DMS53 (cell line): ENCODE measurements at regions not wholly inside any gene's neighbourhood (a gene's known extent, or its start where the extent isn't known, plus 50 kb on each side); places are given as distances from the start of the nearest gene placed in this dataset.
"Not testable (repeated sequence)": the region's sequence is repeated elsewhere in the genome, so short reads cannot be mapped to it uniquely, and the experiment has no call there.

ENCODE experiments used
- DNase-seq: peaks from one replicate; lab custom pipeline; 2025; lab: John Stamatoyannopoulos, UW

DNA sequence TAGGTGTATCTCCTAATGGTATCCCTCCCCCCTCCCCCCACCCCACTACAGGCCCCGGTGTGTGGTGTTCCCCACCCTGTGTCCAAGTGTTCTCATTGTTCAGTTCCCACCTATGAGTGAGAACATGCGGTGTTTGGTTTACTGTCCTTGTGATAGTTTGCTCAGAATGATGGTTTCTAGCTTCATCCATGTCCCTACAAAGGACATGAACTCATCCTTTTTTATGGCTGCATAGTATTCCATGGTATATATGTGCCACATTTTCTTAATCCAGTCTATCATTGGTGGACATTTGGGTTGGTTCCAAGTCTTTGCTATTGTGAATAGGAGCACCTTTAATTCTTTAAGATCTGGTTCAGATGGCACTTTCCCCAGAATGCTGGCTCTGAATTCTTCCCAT is 58.5 kb upstream of the PTGFRN start:
- not testable (repeated sequence) for DNase-seq

DNA sequence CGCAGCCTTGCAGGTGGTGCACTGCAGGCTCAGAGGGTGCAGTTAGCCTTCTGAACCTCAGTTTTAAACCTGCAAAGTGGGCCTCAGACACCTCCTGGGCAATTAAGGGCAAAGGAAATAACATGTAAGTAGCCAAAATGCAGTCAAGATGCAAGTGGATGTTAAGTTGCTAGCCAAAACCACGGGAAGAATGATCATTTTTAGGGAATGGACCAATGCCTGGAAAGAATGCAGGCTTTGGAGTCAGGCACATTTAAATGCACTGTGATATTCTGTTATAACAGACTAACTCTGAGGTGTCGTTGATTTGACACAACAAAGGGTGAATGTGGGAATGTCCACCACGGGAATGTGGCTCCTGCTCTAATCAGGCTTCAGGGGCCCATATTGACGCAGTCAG is 57.9 kb upstream of the PTGFRN start:
- no peak for DNase-seq

DNA sequence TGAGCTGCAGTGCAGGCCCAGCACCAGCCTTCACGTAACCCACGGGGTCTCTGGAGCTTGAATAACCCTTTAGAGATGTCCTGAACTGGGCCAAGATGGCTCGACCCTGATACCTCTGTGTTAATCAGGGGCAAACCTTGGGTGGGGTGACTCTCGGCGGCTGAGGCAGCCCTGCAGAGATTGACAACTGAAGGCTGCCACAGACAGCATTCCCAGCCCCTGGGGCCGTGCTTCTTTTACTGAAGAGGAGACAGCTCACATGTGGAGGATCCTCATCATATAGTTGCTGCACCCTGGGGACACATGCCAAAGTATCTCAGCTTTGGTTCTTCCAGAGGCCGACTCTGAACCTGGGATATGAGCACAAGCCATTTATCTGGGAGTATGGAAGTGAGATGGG is 57.3 kb upstream of the PTGFRN start:
- no peak for DNase-seq

DNA sequence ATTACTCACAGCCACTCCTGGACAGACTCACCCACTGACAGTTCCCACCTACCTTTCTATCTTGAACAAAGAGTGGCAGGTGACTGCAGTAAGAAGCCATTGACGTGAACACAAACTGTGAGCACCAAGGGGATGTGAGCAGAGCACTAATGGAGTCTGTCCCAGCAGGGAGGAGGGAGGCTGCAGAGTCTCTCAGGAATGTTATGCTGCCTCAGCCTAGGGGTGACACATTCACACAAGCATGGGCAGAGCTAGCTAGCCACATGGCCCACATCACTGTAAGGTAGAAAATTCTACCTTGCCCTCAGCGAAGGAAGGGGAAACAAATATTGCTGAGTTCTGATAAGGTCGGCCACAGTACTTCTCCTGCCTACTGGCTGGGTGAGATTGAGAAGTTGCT is 56.8 kb upstream of the PTGFRN start:
- DNase-seq, result no peak

DNA sequence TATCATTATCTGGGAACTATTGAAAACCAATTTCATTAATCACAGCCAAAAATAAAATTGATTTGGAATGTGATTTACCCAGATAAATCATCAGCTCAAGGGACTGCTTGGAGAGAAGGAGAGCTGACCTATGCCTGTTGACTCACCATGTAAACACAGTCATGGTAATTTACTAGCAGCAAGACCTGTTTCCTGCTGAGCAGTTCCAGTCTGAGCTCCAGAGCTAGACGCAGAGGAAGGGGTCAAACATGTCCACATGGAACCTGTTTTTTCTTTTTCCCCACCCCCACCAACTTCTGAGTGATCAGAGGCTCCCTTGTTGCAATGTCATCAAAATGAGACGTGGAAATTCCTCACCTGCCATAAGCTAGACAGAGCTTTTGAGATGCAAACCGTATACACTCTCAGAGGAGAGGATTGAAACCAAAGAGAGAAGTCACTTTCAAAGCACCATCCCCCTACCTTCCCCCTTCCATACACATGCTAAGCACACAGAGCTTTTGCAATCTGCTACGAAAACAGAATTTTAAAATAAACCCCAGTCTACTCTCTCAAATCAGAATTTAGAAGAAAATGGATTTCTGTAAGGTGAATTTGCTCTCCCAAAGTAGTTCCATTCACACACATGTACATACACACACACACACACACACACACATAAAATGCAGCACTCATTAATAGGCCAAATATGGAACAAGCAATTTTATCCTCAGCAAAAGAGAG is 55.9 kb upstream of the PTGFRN start:
- peak; percentile 87 for DNase-seq

DNA sequence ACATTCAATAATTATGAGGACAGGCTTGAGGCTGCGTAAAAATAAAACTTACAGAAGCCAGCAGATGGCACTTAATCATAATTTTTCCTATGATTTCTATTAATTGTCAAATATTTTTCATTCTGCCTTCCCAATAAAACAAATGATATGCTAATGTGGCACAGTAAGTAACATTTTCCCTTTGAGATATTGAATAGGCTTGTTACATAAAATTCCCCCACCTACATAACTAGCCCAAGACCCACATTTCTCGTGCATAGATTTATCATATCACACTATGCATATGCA is 55.4 kb upstream of the PTGFRN start:
- DNase-seq, result no peak

DNA sequence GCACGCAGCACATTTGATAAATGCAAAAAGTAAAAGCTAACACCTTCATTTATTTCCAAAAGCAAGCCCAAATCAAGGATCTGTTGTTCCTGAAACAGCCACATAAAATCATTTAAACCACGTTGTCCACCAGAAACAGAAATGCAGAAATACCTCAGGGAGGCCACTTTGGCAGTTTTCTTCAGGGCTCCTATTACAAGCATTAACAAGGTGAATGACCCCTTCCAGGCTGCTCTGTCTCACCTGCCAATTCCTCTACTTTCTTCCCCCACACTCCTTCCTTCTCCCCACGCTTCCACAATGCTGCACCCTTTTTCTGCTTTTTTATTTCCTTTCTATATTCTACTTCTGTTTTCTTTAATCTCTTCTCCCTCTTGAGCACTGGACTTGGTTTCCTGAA is 55.0 kb upstream of the PTGFRN start:
- DNase-seq, result no peak

DNA sequence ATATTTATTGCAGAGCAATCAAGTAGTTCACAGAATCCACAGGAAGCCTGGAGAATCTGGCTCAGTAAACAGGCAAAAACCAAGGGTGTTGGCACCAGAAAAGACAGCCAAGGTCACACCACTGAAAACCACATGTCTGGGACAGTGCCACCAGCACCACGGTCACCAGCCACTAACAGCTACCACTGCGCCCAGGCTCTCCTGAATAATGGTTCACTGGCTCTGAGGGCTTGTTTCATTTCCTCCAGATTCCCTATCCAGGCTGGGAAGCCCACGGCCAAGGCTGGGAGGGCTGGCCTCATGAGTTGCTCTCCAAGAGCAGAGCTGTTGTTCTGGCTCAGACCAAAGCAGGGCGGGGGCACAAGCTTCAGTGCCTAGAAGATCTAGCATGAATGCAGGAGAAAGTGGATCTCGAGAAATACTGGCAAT is 54.5 kb upstream of the PTGFRN start:
- no peak for DNase-seq

DNA sequence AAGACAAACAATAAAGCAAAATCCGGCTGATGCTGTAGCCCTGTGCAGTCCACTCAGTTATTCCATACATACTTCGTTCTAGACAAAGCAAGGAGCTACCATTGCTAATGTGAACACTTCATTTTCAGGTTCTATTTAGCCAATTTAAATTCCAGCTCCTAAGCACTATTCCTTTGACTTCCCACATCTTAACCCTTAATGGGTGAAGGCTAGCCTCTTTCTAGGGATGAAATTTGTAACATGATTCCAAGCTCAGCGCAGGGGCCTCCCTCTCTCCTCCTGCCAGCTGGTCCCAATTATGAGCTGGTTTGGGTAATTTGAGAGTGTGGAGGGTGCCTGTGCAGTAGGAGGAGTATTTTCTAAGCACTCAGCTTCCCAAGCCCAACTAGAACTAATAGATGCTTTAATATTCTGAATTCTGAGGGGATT is 53.9 kb upstream of the PTGFRN start:
- no peak for DNase-seq

DNA sequence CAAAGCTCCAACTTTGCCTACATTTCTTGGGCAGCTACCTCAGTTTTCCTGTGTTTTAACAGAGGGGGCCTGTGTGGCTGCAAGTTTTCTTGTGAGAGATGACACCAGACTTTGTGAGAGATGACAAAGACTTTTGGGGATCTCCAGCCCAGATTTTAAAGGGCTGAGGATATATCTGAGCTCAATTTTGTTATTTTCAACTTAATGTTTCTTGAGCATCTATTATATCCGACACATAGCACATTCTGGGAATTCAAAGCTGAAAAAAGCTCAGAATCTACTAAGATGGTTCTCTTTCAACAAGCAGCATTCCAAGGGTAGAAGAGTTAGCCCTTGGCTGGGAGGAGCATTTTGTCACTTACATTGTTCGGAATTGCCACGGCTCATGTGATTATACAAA is 53.4 kb upstream of the PTGFRN start:
- DNase-seq, result no peak

DNA sequence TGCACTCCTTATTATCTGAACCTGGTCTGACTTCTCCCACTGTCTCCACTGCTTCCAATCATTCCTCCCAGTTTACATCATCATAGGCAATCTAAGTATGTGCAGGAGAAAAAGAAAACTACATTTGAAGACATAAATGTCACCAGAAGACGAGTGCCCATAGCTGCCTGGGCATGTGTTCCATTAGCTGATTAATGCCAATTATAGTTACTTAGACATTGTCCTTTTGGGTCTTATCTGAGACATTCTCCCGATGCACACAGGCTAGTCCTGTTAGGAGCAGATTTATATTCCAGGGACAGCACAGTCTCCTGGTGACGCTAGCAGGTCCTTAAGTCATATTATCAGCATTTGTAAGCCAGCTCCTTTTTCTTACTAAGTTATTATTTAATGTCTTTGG is 52.6 kb upstream of the PTGFRN start:
- no peak for DNase-seq
